B cell (primary cell): ENCODE measurements at regions not wholly inside any gene's neighbourhood (a gene's known extent, or its start where the extent isn't known, plus 50 kb on each side); places are given as distances from the start of the nearest gene placed in this dataset.

ENCODE experiments used
- ATAC-seq: fragments of 200-7000 bp; cut with Tn5 transposase; one replicate; pipeline ENCODE4 v1.10.0; 2021; ENCODE audit warnings: low read depth, mild to moderate bottlenecking, moderate number of reproducible peaks, moderate library complexity
- CTCF ChIA-PET: fragments of 350-600 bp; sonication (Branson Sonifier 250); formaldehyde crosslinking; loops from one replicate; lab custom pipeline; 2021; ENCODE audit warnings: antibody characterized with exemption, inconsistent platforms; lab: Charles Lee
- POLR2A ChIA-PET: fragments of 350-600 bp; sonication (Branson Sonifier 250); formaldehyde crosslinking; loops from one replicate; lab custom pipeline; 2021; ENCODE audit warnings: antibody characterized with exemption; lab: Charles Lee
- DNase-seq: peaks from one replicate; pipeline ENCODE4 v3.0.0; 2013
- H2AFZ ChIP-seq: 2 replicates; pipeline ENCODE4 v1.6.1; 2012; ENCODE audit warnings: mild to moderate bottlenecking, low read depth, low read length; ENCODE audit not compliant: insufficient read depth, poor library complexity, severe bottlenecking
- H3K27ac ChIP-seq, 2 donors: 1 replicate in 1 of 2; 2 replicates in 1 of 2; pipeline ENCODE4 v1.5.1; 2012 to 2013; ENCODE audit warnings: low read length in 2 of 2, mild to moderate bottlenecking in 2 of 2, moderate library complexity in 1 of 2
- H3K27me3 ChIP-seq, 4 experiments: fragments of 200-600 bp in 1 of 4; sonication (generic) in 1 of 4; replicated peaks in 1 of 4; 1 replicate in 2 of 4; 2 replicates in 2 of 4; pipeline versions ENCODE4 v1.6.1 to v1.7.0; 2013 to 2016; ENCODE audit warnings: low read length in 3 of 4, mild to moderate bottlenecking in 2 of 4, mixed read lengths in 1 of 4, moderate library complexity in 1 of 4; ENCODE audit not compliant: insufficient read depth in 4 of 4, control insufficient read depth in 3 of 4; ENCODE audit errors: control extremely low read depth in 1 of 4
- H3K36me3 ChIP-seq, 2 experiments: replicated peaks in 1 of 2; 1 replicate in 1 of 2; 2 replicates in 1 of 2; pipeline versions ENCODE4 v1.6.1 to v1.7.1; 2013; ENCODE audit warnings: low read length in 1 of 2; ENCODE audit not compliant: insufficient read depth in 2 of 2, control insufficient read depth in 1 of 2; ENCODE audit errors: control extremely low read depth in 1 of 2, extremely low read depth in 1 of 2
- H3K4me1 ChIP-seq, 2 donors: fragments of 200-600 bp in 1 of 2; sonication (generic) in 1 of 2; 1 replicate in 1 of 2; 2 replicates in 1 of 2; pipeline versions ENCODE4 v1.5.1 to v1.6.1; 2013 to 2017; ENCODE audit warnings: low read length in 2 of 2; ENCODE audit not compliant: control insufficient read depth in 2 of 2, insufficient read depth in 2 of 2
- H3K4me2 ChIP-seq: replicated peaks from 2 replicates; pipeline ENCODE3; 2012; ENCODE audit warnings: mild to moderate bottlenecking, low read depth, low read length; ENCODE audit not compliant: poor library complexity, severe bottlenecking
- H3K4me3 ChIP-seq, 5 experiments: fragments of 200-600 bp in 1 of 5; sonication (generic) in 1 of 5; 1 replicate in 3 of 5; 2 replicates in 2 of 5; pipeline versions ENCODE4 v1.5.1 to v1.7.0; 2011 to 2016; ENCODE audit warnings: low read length in 4 of 5, mild to moderate bottlenecking in 4 of 5, low read depth in 2 of 5, control low read depth in 1 of 5, moderate library complexity in 1 of 5; ENCODE audit not compliant: insufficient read depth in 1 of 5; ENCODE audit errors: control extremely low read depth in 1 of 5, extremely low read depth in 1 of 5
- H3K79me2 ChIP-seq: fragments of 200-600 bp; sonication (generic); one replicate; pipeline ENCODE4 v1.6.0; 2016; ENCODE audit warnings: low read length; ENCODE audit not compliant: control insufficient read depth, insufficient read depth
- H3K9ac ChIP-seq: fragments of 200-600 bp; sonication (generic); 2 replicates; pipeline ENCODE4 v1.6.1; 2017; ENCODE audit warnings: mild to moderate bottlenecking, low read length, moderate library complexity
- H3K9me3 ChIP-seq, 3 donors: one replicate each; pipeline versions ENCODE4 v1.6.1 to v1.7.1; 2013; ENCODE audit warnings: low read length in 2 of 3; ENCODE audit not compliant: control insufficient read depth in 2 of 3, insufficient read depth in 1 of 3; ENCODE audit errors: control extremely low read depth in 1 of 3
- H4K20me1 ChIP-seq: 2 replicates; pipeline ENCODE4 v1.6.0; 2012; ENCODE audit warnings: mild to moderate bottlenecking, low read length; ENCODE audit not compliant: insufficient read depth, control insufficient read depth, poor library complexity, severe bottlenecking
- H3K27ac Mint-ChIP-seq: one replicate; pipeline ENCODE4 v1.8.0; 2021; ENCODE audit warnings: mixed read lengths
- H3K27me3 Mint-ChIP-seq: one replicate; pipeline ENCODE4 v1.8.0; 2021; ENCODE audit warnings: mixed read lengths
- H3K4me1 Mint-ChIP-seq: one replicate; pipeline ENCODE4 v1.8.0; 2021; ENCODE audit warnings: mixed read lengths
- H3K4me3 Mint-ChIP-seq: one replicate; pipeline ENCODE4 v1.8.0; 2021; ENCODE audit warnings: mixed read lengths
- H3K9me3 Mint-ChIP-seq: one replicate; pipeline ENCODE4 v1.8.0; 2022; ENCODE audit warnings: mixed read lengths; ENCODE audit not compliant: insufficient read depth
- CTCF ChIP-seq: fragments of 200-600 bp; IDR thresholded peaks from one replicate; pipeline ENCODE4 v1.8.0; 2022; ENCODE audit warnings: antibody characterized with exemption, mild to moderate bottlenecking
- EZH2 ChIP-seq: IDR thresholded peaks from 2 replicates; pipeline ENCODE4 v1.6.1; 2012; ENCODE audit warnings: borderline replicate concordance, low read depth, mild to moderate bottlenecking, moderate library complexity, low read length; ENCODE audit not compliant: insufficient read depth, poor library complexity, severe bottlenecking
- WGBS: methylation state at CpG from one replicate; pipeline ENCODE4 v1.1.5; 2013; ENCODE audit warnings: missing lambda C conversion rate; ENCODE audit not compliant: insufficient coverage; 5-methylcytosine and 5-hydroxymethylcytosine counted together
- intact Hi-C: fragments of 100-400 bp; cut with micrococcal nuclease; formaldehyde crosslinking; loops from one replicate; pipeline ENCODE4 v1.10.0; 2022

- Histone ChIP-seq H3K4me2 (no peak overlapping the region), H3K4me3 (no peak overlapping the region), H3K4me1 (no peaks in the 10 kb centered on the region), H3K27me3 (no peaks in the 10 kb centered on the region), H2AFZ (no peak overlapping the region), H3K9me3 (peaks cover 0 to 4% (median 0%) of the 10 kb centered on the region in 3 donors), H3K36me3 (peaks cover 0 to 2% of the 10 kb centered on the region in 2 experiments), H4K20me1 (no peaks in the 10 kb centered on the region), H3K79me2 (no peaks in the 10 kb centered on the region), H3K27ac (no peak overlapping the region), H3K9ac (no peak overlapping the region)
- ATAC-seq (no peak), DNase-seq (no peak)
- no peak for TF ChIP-seq CTCF
- intact Hi-C loops, result no loop called here
- WGBS, result 100% methylated on average over 2 of the region's 4 CpGs
- Mint-ChIP-seq H3K4me1 (peaks cover 3% of the 10 kb centered on the region), H3K27ac (no peak overlapping the region), H3K27me3 (no peaks in the 10 kb centered on the region), H3K4me3 (no peak overlapping the region), H3K9me3 (no peaks in the 10 kb centered on the region)
- ChIA-PET CTCF (no interaction called here), POLR2A (no interaction called here)
Measured at GRCh38 chr14:100484531-100485267, 102.5 kb downstream of the BEGAIN start.

DNA sequence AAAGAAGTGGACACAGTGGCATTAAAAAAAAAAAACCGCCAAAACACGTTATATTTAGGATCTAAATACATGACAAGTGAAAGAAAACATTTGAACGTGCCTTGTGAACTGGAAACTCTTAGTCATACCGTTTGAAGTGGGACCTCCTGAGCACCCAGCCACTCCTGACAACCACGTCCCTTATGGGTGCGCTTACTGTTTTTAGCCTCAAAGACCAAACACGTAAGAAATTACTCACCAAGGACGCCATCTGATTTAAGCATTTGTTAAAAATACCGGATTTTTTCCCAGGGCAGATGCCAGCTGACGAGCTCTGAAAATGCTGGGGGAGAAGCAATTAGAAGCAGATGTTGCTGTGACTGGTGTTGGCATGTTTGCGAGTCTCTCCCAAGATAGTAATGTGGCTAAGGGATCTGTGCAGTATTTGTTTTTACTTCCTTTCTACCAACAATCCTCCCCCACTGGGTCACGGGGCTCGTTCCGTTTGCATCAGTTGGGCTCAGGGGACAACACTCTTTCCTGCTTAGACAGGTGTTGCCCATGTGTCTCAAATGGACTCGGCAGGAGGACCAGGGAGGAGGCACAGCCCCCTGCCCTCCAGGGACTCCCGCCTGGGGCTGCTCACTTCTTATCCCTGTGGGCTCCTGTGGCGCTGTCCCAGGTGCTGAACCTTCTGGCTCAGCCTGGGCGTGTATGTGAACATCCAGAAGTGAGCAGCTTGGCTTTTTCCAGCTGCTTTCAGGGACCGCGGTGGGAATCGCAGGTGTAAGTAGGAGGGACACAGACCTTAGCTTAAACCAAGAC lies 101.0 kb downstream of the BEGAIN start:
- peak; percentile 48 for DNase-seq
- H3K4me3 Mint-ChIP-seq, result no peak overlapping the region
- peak overlapping the region; percentile 53 for H3K27ac Mint-ChIP-seq
- no peaks in the 10 kb centered on the region for H3K9me3 Mint-ChIP-seq
- Histone ChIP-seq H3K4me2 (no peak overlapping the region), H3K79me2 (no peaks in the 10 kb centered on the region), H3K4me3 (no peak overlapping the region), H4K20me1 (no peaks in the 10 kb centered on the region), H3K4me1 (no peaks in the 10 kb centered on the region), H3K27me3 (no peaks in the 10 kb centered on the region), H2AFZ (no peak overlapping the region), H3K9me3 (peaks cover 0 to 4% (median 0%) of the 10 kb centered on the region in 3 donors), H3K9ac (no peak overlapping the region), H3K36me3 (peaks cover 0 to 2% of the 10 kb centered on the region in 2 experiments), H3K27ac (no peak overlapping the region)
- WGBS, result 6% methylated on average over 11 of the region's 21 CpGs
- peak; percentile 47 for ATAC-seq
- peaks cover 3% of the 10 kb centered on the region for H3K4me1 Mint-ChIP-seq
- no peaks in the 10 kb centered on the region for H3K27me3 Mint-ChIP-seq
- CTCF ChIA-PET, result no interaction called here
- intact Hi-C loops, result no loop called here
- TF ChIP-seq EZH2 (no peak), CTCF (no peak)
- POLR2A ChIA-PET, result no interaction called here
